SK-N-MC (cell line): ENCODE measurements at regions not wholly inside any gene's neighbourhood (a gene's known extent, or its start where the extent isn't known, plus 50 kb on each side); places are given as distances from the start of the nearest gene placed in this dataset.

ENCODE experiments used
- EZH2 ChIP-seq: fragments of 200-600 bp; sonication (generic); IDR thresholded peaks from one replicate; pipeline ENCODE4 v1.6.1; 2017; ENCODE audit warnings: antibody characterized with exemption
- FOXP2 ChIP-seq: optimal IDR thresholded peaks from 2 replicates; pipeline ENCODE3; 2011; ENCODE audit warnings: mild to moderate bottlenecking, moderate library complexity; ENCODE audit not compliant: insufficient read depth; ENCODE audit errors: extremely low read length, control extremely low read depth
- POLR2AphosphoS5 ChIP-seq: IDR thresholded peaks from 2 replicates; pipeline ENCODE4 v1.6.1; 2012; ENCODE audit warnings: mild to moderate bottlenecking, low read depth, low read length, borderline replicate concordance

GRCh38 chr7:116348346-116348745 is 138.0 kb downstream of the TES start:
- TF ChIP-seq EZH2 (no peak), POLR2AphosphoS5 (no peak), FOXP2 (no peak)
